SK-N-SH (cell line): ENCODE measurements at regions not wholly inside any gene's neighbourhood (a gene's known extent, or its start where the extent isn't known, plus 50 kb on each side); places are given as distances from the start of the nearest gene placed in this dataset.

Experiments
- RAD21 ChIP-seq: IDR thresholded peaks from 2 replicates; pipeline ENCODE4 v1.6.1; 2012; ENCODE audit warnings: mild to moderate bottlenecking, low read length
- TF ChIP-seq, protein P1 (sequence below): fragments of 200-600 bp; sonication (generic); IDR thresholded peaks from 2 replicates; pipeline ENCODE4 v1.6.1; 2017; ENCODE audit warnings: antibody characterized with exemption, mild to moderate bottlenecking, moderate library complexity

DNA sequence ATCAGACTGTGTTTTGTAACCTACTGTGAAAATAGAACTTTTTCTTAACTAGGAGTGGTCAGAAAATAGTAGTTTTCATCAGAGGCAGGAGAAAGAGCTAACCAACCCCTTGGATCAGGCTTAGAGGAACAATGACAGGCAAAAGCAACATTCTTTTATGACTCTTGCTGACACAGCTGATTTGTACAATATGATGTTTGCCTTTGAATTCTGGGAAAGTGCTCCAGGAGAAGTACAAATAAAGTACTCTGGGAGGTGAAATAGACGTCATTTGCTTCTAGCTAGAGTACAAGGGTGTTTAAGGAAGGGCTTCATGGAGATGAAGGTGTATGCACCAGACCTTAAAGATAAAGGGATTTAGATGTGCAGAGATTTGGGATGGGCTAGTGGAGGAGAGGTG, 75.1 kb upstream of the KIAA1217 start:
- TF ChIP-seq RAD21: no peak
- TF ChIP-seq, protein P1, sequence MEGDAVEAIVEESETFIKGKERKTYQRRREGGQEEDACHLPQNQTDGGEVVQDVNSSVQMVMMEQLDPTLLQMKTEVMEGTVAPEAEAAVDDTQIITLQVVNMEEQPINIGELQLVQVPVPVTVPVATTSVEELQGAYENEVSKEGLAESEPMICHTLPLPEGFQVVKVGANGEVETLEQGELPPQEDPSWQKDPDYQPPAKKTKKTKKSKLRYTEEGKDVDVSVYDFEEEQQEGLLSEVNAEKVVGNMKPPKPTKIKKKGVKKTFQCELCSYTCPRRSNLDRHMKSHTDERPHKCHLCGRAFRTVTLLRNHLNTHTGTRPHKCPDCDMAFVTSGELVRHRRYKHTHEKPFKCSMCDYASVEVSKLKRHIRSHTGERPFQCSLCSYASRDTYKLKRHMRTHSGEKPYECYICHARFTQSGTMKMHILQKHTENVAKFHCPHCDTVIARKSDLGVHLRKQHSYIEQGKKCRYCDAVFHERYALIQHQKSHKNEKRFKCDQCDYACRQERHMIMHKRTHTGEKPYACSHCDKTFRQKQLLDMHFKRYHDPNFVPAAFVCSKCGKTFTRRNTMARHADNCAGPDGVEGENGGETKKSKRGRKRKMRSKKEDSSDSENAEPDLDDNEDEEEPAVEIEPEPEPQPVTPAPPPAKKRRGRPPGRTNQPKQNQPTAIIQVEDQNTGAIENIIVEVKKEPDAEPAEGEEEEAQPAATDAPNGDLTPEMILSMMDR: no peak
